Smooth muscle cell (in vitro differentiated cells): ENCODE measurements at regions not wholly inside any gene's neighbourhood (a gene's known extent, or its start where the extent isn't known, plus 50 kb on each side); places are given as distances from the start of the nearest gene placed in this dataset.

ENCODE experiments used
- DNase-seq: peaks from one replicate; lab custom pipeline; 2025; ENCODE audit not compliant: unreplicated experiment; lab: John Stamatoyannopoulos, UW
- H2AFZ ChIP-seq: fragments of 200-600 bp; sonication (generic); 2 replicates; pipeline ENCODE4 v1.6.0; 2016; ENCODE audit warnings: antibody characterized with exemption, low read depth, mild to moderate bottlenecking
- H3F3A ChIP-seq: fragments of 200-600 bp; sonication (generic); 2 replicates; pipeline ENCODE4 v1.6.0; 2017; ENCODE audit warnings: antibody characterized with exemption, low read depth
- H3K27ac ChIP-seq: fragments of 200-600 bp; sonication (generic); 2 replicates; pipeline ENCODE4 v1.5.1; 2016; ENCODE audit warnings: low read depth, mild to moderate bottlenecking
- H3K27me3 ChIP-seq: fragments of 200-600 bp; sonication (generic); 2 replicates; pipeline ENCODE4 v1.6.1; 2016; ENCODE audit warnings: low read depth, mild to moderate bottlenecking
- H3K36me3 ChIP-seq: fragments of 200-600 bp; sonication (generic); 2 replicates; pipeline ENCODE4 v1.5.1; 2016; ENCODE audit warnings: low read depth
- H3K4me1 ChIP-seq: fragments of 200-600 bp; sonication (generic); 2 replicates; pipeline ENCODE4 v1.5.1; 2016; ENCODE audit warnings: low read depth
- H3K4me2 ChIP-seq: fragments of 200-600 bp; sonication (generic); 2 replicates; pipeline ENCODE4 v1.6.0; 2016; ENCODE audit warnings: mild to moderate bottlenecking
- H3K4me3 ChIP-seq: fragments of 200-600 bp; sonication (generic); 2 replicates; pipeline ENCODE4 v1.5.1; 2016; ENCODE audit warnings: mild to moderate bottlenecking
- H3K79me2 ChIP-seq: fragments of 200-600 bp; sonication (generic); 2 replicates; pipeline ENCODE4 v1.6.0; 2016; ENCODE audit warnings: low read depth, mild to moderate bottlenecking
- H3K9ac ChIP-seq: fragments of 200-600 bp; sonication (generic); 2 replicates; pipeline ENCODE4 v1.6.0; 2016; ENCODE audit warnings: low read depth
- H3K9me3 ChIP-seq: fragments of 200-600 bp; sonication (generic); replicated peaks from 2 replicates; pipeline ENCODE4 v1.5.1; 2016; ENCODE audit warnings: low read depth
- H4K20me1 ChIP-seq: fragments of 200-600 bp; sonication (generic); 2 replicates; pipeline ENCODE4 v1.6.0; 2016; ENCODE audit warnings: low read depth
- CTCF ChIP-seq: fragments of 200-600 bp; sonication (generic); IDR thresholded peaks from 2 replicates; pipeline ENCODE4 v1.5.1; 2017; ENCODE audit warnings: borderline replicate concordance, mild to moderate bottlenecking, antibody characterized with exemption; ENCODE audit not compliant: insufficient read depth, poor library complexity, severe bottlenecking
- WGBS: methylation state at CpG from one replicate; pipeline ENCODE4 v1.1.7; 2016; ENCODE audit warnings: low lambda C conversion rate; 5-methylcytosine and 5-hydroxymethylcytosine counted together

- H3K27ac ChIP-seq, result no peak overlapping the region
- no peaks in the 10 kb centered on the region for H3K4me1 ChIP-seq
- no peaks in the 10 kb centered on the region for H3K9me3 ChIP-seq
- WGBS, result 94% methylated on average over 4 of the region's 4 CpGs
- no peaks in the 10 kb centered on the region for H3F3A ChIP-seq
- H3K9ac ChIP-seq, result no peak overlapping the region
- no peak overlapping the region for H3K4me3 ChIP-seq
- H3K79me2 ChIP-seq, result no peaks in the 10 kb centered on the region
- no peaks in the 10 kb centered on the region for H4K20me1 ChIP-seq
- H3K4me2 ChIP-seq, result no peak overlapping the region
- DNase-seq, result no peak
- no peaks in the 10 kb centered on the region for H3K36me3 ChIP-seq
- no peaks in the 10 kb centered on the region for H3K27me3 ChIP-seq
- no peak for TF ChIP-seq CTCF
- no peak overlapping the region for H2AFZ ChIP-seq
Measured at GRCh38 chr21:35770101-35770945, 290.0 kb downstream of the SETD4 start.

GRCh38 chr21:35768187-35768586 is 292.1 kb downstream of the SETD4 start:
- no peaks in the 10 kb centered on the region for H3K27me3 ChIP-seq
- no peak overlapping the region for H3K27ac ChIP-seq
- H3K79me2 ChIP-seq, result no peaks in the 10 kb centered on the region
- H4K20me1 ChIP-seq, result no peaks in the 10 kb centered on the region
- no peaks in the 10 kb centered on the region for H3F3A ChIP-seq
- H3K4me2 ChIP-seq, result no peak overlapping the region
- no peaks in the 10 kb centered on the region for H3K4me1 ChIP-seq
- no peak overlapping the region for H3K9ac ChIP-seq
- H2AFZ ChIP-seq, result no peak overlapping the region
- no peak overlapping the region for H3K4me3 ChIP-seq
- no peaks in the 10 kb centered on the region for H3K9me3 ChIP-seq
- no peak for TF ChIP-seq CTCF
- H3K36me3 ChIP-seq, result no peaks in the 10 kb centered on the region
- no peak for DNase-seq
- WGBS, result 85% methylated on average over 2 of the region's 2 CpGs

GRCh38 chr21:35764586-35764985 is 295.7 kb downstream of the SETD4 start:
- Histone ChIP-seq H3K27ac (no peak overlapping the region), H3F3A (no peaks in the 10 kb centered on the region), H3K79me2 (no peaks in the 10 kb centered on the region), H3K9ac (no peak overlapping the region), H2AFZ (no peak overlapping the region), H3K27me3 (no peaks in the 10 kb centered on the region), H3K36me3 (no peaks in the 10 kb centered on the region), H3K4me3 (no peak overlapping the region), H3K4me1 (no peaks in the 10 kb centered on the region), H3K4me2 (no peak overlapping the region), H4K20me1 (no peaks in the 10 kb centered on the region), H3K9me3 (no peaks in the 10 kb centered on the region)
- no peak for DNase-seq
- no peak for TF ChIP-seq CTCF

GRCh38 chr21:35764077-35764476 is 296.2 kb downstream of the SETD4 start:
- no peaks in the 10 kb centered on the region for H3K4me1 ChIP-seq
- DNase-seq, result no peak

More at GRCh38 chr21:35764077-35764476, 296.2 kb downstream of the SETD4 start:
- Histone ChIP-seq H3K27ac (no peak overlapping the region), H3K36me3 (no peaks in the 10 kb centered on the region), H2AFZ (no peak overlapping the region), H3K4me2 (no peak overlapping the region), H3K9ac (no peak overlapping the region), H4K20me1 (no peaks in the 10 kb centered on the region), H3K27me3 (no peaks in the 10 kb centered on the region), H3F3A (no peaks in the 10 kb centered on the region), H3K4me3 (no peak overlapping the region), H3K9me3 (no peaks in the 10 kb centered on the region), H3K79me2 (no peaks in the 10 kb centered on the region)
- WGBS, result 96% methylated on average over 3 of the region's 3 CpGs
- TF ChIP-seq CTCF, result no peak
